H54 (cell line): ENCODE measurements at regions not wholly inside any gene's neighbourhood (a gene's known extent, or its start where the extent isn't known, plus 50 kb on each side); places are given as distances from the start of the nearest gene placed in this dataset.

Experiments
- DNase-seq: peaks from one replicate; pipeline ENCODE4 v3.0.0; 2011; ENCODE audit warnings: low spot score, mixed read lengths; ENCODE audit not compliant: insufficient read length
- FAIRE-seq: peaks from 3 replicates; lab custom pipeline; 2011; peaks lifted over from hg19 to GRCh38; lab: Jason Lieb, UNC
- POLR2A ChIP-seq: IDR thresholded peaks from 2 replicates; pipeline ENCODE4 v1.6.1; 2011; ENCODE audit warnings: low read depth, mild to moderate bottlenecking, low read length

GRCh38 chr16:63497408-63497807, 1461.2 kb upstream of the CDH8 start:
- no peak for TF ChIP-seq POLR2A
- DNase-seq (no peak), FAIRE-seq (no peak)

- DNase-seq (no peak), FAIRE-seq (no peak)
- no peak for TF ChIP-seq POLR2A
Observed at GRCh38 chr16:63496282-63496681, 1460.0 kb upstream of the CDH8 start.

- DNase-seq = no peak
- TF ChIP-seq POLR2A = no peak
- no peak for FAIRE-seq
Observed at GRCh38 chr16:63488955-63489354, 1452.7 kb upstream of the CDH8 start.

GRCh38 chr16:63481060-63481459, 1444.8 kb upstream of the CDH8 start:
- FAIRE-seq (no peak), DNase-seq (no peak)
- TF ChIP-seq POLR2A = no peak

GRCh38 chr16:63473725-63474124, 1437.5 kb upstream of the CDH8 start:
- DNase-seq = no peak
- no peak for FAIRE-seq
- no peak for TF ChIP-seq POLR2A

- DNase-seq (no peak), FAIRE-seq (no peak)
- no peak for TF ChIP-seq POLR2A
Observed at GRCh38 chr16:63467513-63467912, 1431.3 kb upstream of the CDH8 start.

GRCh38 chr16:63462316-63462715, 1426.1 kb upstream of the CDH8 start:
- no peak for FAIRE-seq
- TF ChIP-seq POLR2A = no peak
- no peak for DNase-seq

GRCh38 chr16:63461248-63461841, 1425.1 kb upstream of the CDH8 start:
- no peak for TF ChIP-seq POLR2A
- FAIRE-seq (no peak), DNase-seq (no peak)

GRCh38 chr16:63458846-63459245, 1422.6 kb upstream of the CDH8 start:
- no peak for TF ChIP-seq POLR2A
- no peak for DNase-seq
- no peak for FAIRE-seq

- FAIRE-seq (no peak), DNase-seq (no peak)
- no peak for TF ChIP-seq POLR2A
Observed at GRCh38 chr16:63457869-63458268, 1421.6 kb upstream of the CDH8 start.

- TF ChIP-seq POLR2A = no peak
- FAIRE-seq (no peak), DNase-seq (no peak)
Observed at GRCh38 chr16:63453261-63453660, 1417.0 kb upstream of the CDH8 start.

GRCh38 chr16:63447121-63447520, 1410.9 kb upstream of the CDH8 start:
- TF ChIP-seq POLR2A = no peak
- FAIRE-seq (no peak), DNase-seq (no peak)

GRCh38 chr16:63442246-63442645, 1406.0 kb upstream of the CDH8 start:
- no peak for FAIRE-seq
- TF ChIP-seq POLR2A = no peak
- no peak for DNase-seq

- TF ChIP-seq POLR2A = no peak
- DNase-seq (no peak), FAIRE-seq (no peak)
Observed at GRCh38 chr16:63426275-63426870, 1390.1 kb upstream of the CDH8 start.

- no peak for FAIRE-seq
- no peak for TF ChIP-seq POLR2A
- DNase-seq = no peak
Observed at GRCh38 chr16:63422715-63423114, 1386.5 kb upstream of the CDH8 start.
